MCF 10A (cell line): ENCODE measurements at regions not wholly inside any gene's neighbourhood (a gene's known extent, or its start where the extent isn't known, plus 50 kb on each side); places are given as distances from the start of the nearest gene placed in this dataset.

Source experiments
- BruUV-seq: library from RNA; stranded (reverse); fragments of 400-500 nt; replicated peaks from 2 replicates; lab custom pipeline; 2021; lab: Mats Ljungman, UMichigan
- CTCF ChIA-PET: fragments of 300-600 bp; sonication (Branson Sonifier 250); formaldehyde crosslinking; extraction: SDS; loops from one replicate; lab custom pipeline; 2021; ENCODE audit warnings: antibody characterized with exemption, inconsistent platforms; lab: Yijun Ruan, JAX
- POLR2A ChIA-PET: fragments of 300-600, 350-650 bp; sonication (Branson Sonifier 250); formaldehyde crosslinking; extraction: SDS; loops from one replicate; lab custom pipeline; 2020; ENCODE audit warnings: antibody characterized with exemption, inconsistent platforms; lab: Yijun Ruan, JAX
- DNase-seq: peaks from one replicate; pipeline ENCODE4 v3.0.0-alpha.2; 2018; ENCODE audit not compliant: unreplicated experiment
- H3K27ac Mint-ChIP-seq: one replicate; pipeline ENCODE4 v1.8.0; 2022; ENCODE audit warnings: mild to moderate bottlenecking, low read depth, mixed read lengths; ENCODE audit not compliant: unreplicated experiment
- H3K27me3 Mint-ChIP-seq: one replicate; pipeline ENCODE4 v1.8.0; 2022; ENCODE audit warnings: mixed read lengths; ENCODE audit not compliant: insufficient read depth, unreplicated experiment
- H3K36me3 Mint-ChIP-seq: one replicate; pipeline ENCODE4 v1.8.0; 2022; ENCODE audit warnings: mild to moderate bottlenecking, moderate library complexity, mixed read lengths; ENCODE audit not compliant: insufficient read depth, unreplicated experiment
- H3K4me1 Mint-ChIP-seq: one replicate; pipeline ENCODE4 v1.8.0; 2022; ENCODE audit warnings: mixed read lengths; ENCODE audit not compliant: insufficient read depth, unreplicated experiment
- H3K4me3 Mint-ChIP-seq: one replicate; pipeline ENCODE4 v1.8.0; 2022; ENCODE audit warnings: mild to moderate bottlenecking, moderate library complexity, mixed read lengths; ENCODE audit not compliant: unreplicated experiment
- H3K9me3 Mint-ChIP-seq: one replicate; pipeline ENCODE4 v1.8.0; 2022; ENCODE audit warnings: mixed read lengths; ENCODE audit not compliant: unreplicated experiment
- intact Hi-C: fragments of 100-400 bp; cut with micrococcal nuclease; formaldehyde crosslinking; loops from 2 replicates; pipeline ENCODE4 v1.14.1; 2022
- TF ChIP-seq, protein P1 (sequence below): fragments of 200-600 bp; IDR thresholded peaks from one replicate; pipeline ENCODE4 v1.8.0; 2022; ENCODE audit warnings: antibody characterized with exemption, mild to moderate bottlenecking; ENCODE audit not compliant: unreplicated experiment

DNA sequence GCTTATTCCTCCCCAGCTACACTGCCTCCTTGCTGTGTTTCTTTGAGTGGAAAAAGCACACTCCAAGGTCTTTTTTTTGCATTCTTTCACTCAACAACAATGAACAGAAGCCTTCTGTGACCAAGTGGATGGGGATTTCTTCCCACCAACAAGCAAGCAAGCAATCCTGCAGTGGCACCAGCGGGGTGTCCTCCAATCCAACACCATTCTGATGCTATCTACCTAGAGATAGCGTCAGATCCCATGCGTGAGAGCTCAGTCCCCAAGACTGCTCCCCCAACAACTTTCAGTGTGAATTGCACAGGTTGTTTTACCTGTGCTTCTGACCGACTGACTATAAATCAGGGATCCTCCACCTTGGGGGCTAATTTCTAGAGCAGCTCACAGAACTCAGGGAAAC, 311.0 kb upstream of the PODXL start:
- Mint-ChIP-seq H3K36me3 (no peaks in the 10 kb centered on the region), H3K27me3 (no peaks in the 10 kb centered on the region), H3K4me3 (no peak overlapping the region), H3K9me3 (peaks cover 10% of the 10 kb centered on the region), H3K4me1 (no peaks in the 10 kb centered on the region), H3K27ac (no peak overlapping the region)
- POLR2A ChIA-PET = no interaction called here
- no peak for DNase-seq
- BruUV-seq = no TSS peak
- CTCF ChIA-PET = interaction anchor here (0.7 to 3.0 kb wide), 2 partner anchors 9 to 335 kb away, joined by 3 to 31 read pairs; no protein-coding TSS in a partner anchor
- TF ChIP-seq, protein P1, sequence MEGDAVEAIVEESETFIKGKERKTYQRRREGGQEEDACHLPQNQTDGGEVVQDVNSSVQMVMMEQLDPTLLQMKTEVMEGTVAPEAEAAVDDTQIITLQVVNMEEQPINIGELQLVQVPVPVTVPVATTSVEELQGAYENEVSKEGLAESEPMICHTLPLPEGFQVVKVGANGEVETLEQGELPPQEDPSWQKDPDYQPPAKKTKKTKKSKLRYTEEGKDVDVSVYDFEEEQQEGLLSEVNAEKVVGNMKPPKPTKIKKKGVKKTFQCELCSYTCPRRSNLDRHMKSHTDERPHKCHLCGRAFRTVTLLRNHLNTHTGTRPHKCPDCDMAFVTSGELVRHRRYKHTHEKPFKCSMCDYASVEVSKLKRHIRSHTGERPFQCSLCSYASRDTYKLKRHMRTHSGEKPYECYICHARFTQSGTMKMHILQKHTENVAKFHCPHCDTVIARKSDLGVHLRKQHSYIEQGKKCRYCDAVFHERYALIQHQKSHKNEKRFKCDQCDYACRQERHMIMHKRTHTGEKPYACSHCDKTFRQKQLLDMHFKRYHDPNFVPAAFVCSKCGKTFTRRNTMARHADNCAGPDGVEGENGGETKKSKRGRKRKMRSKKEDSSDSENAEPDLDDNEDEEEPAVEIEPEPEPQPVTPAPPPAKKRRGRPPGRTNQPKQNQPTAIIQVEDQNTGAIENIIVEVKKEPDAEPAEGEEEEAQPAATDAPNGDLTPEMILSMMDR = no peak
- intact Hi-C loops = no loop called here

GRCh38 chr7:131865911-131866310, 309.5 kb upstream of the PODXL start:
- no peak overlapping the region for H3K4me3 Mint-ChIP-seq
- H3K27me3 Mint-ChIP-seq = no peaks in the 10 kb centered on the region
- H3K4me1 Mint-ChIP-seq = peaks cover 6% of the 10 kb centered on the region
- ChIA-PET POLR2A (no interaction called here), CTCF (interaction anchor here (0.7 kb wide), 1 partner anchor 31 kb away, joined by 3 read pairs; no protein-coding TSS in a partner anchor)
- H3K36me3 Mint-ChIP-seq = no peaks in the 10 kb centered on the region
- TF ChIP-seq, protein P1 = no peak
- H3K27ac Mint-ChIP-seq = no peak overlapping the region
- no peak for DNase-seq
- intact Hi-C loops = no loop called here
- peaks cover 10% of the 10 kb centered on the region for H3K9me3 Mint-ChIP-seq
- BruUV-seq = no TSS peak

DNA sequence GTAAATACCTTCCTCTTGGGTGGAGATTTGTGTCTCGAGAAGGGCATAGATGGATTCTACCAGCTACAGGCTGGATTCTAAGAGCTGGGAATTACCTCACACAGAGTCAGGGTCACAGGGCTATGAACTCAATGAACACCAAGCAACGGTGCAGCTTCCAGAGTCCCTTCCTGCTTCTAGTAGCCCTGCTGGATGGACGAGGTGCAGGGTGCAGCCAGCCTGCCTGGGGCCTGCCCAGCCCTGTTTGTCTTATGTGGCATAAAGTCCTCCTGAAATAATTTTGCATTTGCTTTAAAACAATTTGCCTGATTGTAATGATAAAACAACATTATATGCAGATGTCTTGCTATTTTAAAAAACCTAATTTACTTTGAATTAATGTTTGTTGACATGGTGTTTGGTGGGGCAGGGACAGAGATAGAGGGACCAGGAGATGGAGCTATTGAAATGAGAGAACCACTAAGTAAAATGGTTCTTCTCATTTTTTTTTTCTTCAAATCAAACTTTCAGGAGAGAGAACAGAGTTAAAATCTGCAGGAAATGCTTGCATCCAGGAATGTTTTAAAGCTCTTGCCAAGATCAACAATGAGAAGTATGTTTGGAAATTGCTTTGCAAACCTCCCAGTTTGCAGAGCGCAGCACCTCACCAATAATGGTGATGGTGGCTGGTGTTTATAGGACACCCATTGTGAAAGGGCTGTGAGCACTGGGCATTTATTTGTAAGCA, 305.4 kb upstream of the PODXL start:
- POLR2A ChIA-PET = interaction anchor here (0.6 kb wide), 1 partner anchor 1171 kb away, joined by 3 read pairs; no protein-coding TSS in a partner anchor
- Mint-ChIP-seq H3K9me3 (peaks cover 5% of the 10 kb centered on the region), H3K4me3 (no peak overlapping the region), H3K4me1 (peaks cover 6% of the 10 kb centered on the region), H3K27me3 (no peaks in the 10 kb centered on the region), H3K36me3 (no peaks in the 10 kb centered on the region), H3K27ac (no peak overlapping the region)
- BruUV-seq = no TSS peak
- intact Hi-C loops = no loop called here
- TF ChIP-seq, protein P1 = no peak
- CTCF ChIA-PET = interaction anchor here (0.5 to 3.1 kb wide), 9 partner anchors 13 to 532 kb away, joined by 3 to 9 read pairs (median 3); no protein-coding TSS in a partner anchor
- DNase-seq = peak; percentile 62

DNA sequence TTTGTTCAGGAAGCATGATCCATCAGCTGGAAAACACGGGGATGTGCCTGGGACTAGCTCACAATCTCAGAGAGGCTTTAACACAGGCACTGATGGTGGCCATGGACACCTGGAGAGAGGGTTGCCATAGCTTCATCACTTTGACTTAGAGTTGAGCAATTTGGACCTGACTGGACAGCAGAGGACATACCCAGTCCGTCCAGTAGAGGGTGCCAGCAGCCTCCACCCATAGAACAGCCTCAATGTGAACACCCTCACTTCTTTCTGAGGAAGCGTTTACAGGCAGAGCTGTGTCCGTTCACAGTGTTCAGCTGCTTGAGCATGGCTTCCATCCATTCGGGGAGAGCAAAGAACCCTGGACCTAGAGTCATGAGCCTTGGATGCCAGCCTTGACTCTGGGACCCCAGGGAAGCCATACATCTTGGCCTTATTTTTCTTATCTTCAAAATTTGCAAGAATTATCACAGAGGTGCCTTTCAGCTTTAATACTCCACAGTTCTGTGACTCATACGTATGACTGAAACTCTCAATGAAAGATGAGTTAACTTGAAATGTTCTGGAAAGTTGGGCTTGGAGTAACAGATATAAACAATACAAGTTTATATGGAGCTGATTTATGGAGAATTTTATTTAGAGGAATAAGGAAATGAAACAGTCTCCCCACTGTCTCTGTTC, 302.9 kb upstream of the PODXL start:
- Mint-ChIP-seq H3K27ac (no peak overlapping the region), H3K9me3 (peaks cover 14% of the 10 kb centered on the region), H3K27me3 (peaks cover 14% of the 10 kb centered on the region), H3K36me3 (no peaks in the 10 kb centered on the region), H3K4me3 (no peak overlapping the region), H3K4me1 (peaks cover 6% of the 10 kb centered on the region)
- intact Hi-C loops = loop anchor here (1.0 to 5.0 kb wide), 6 partner anchors 38 to 723 kb away; no protein-coding TSS in a partner anchor
- DNase-seq = peak; percentile 76
- TF ChIP-seq, protein P1 = peak; percentile 65
- BruUV-seq = no TSS peak
- CTCF ChIA-PET = interaction anchor here (0.6 to 3.6 kb wide), 43 partner anchors 9 to 1567 kb away, joined by 3 to 31 read pairs (median 4); partner anchors contain the start of gene CPA4
- POLR2A ChIA-PET = no interaction called here
